ENCODE measurements at regions not wholly inside any gene's neighbourhood (a gene's known extent, or its start where the extent isn't known, plus 50 kb on each side); places are given as distances from the start of the nearest gene placed in this dataset.

DNA sequence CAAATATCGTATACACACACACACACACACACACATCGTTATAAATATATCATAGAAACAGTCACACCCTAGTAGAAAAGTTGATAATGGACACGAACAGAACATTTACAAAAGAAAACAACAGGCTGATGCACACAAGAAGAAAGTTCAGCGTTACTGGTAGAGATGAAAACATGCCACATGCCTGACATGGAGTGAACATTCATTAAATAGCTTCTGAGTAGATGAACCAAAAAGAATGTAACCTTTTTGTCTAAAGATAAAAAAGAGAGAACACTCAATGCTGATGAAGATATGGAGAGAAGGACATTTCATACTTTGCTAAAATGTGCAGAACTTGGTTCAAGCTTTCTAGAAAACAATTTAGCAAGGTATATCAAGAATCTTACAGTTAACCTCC lies 173.4 kb upstream of the KLF14 start:
- no peak overlapping the region for H3K4me3 ChIP-seq (ENCODE audit: low read depth, low read length)
- peak; percentile 69 for DNase-seq (ENCODE audit: low read depth)
- TF ChIP-seq, protein P1, sequence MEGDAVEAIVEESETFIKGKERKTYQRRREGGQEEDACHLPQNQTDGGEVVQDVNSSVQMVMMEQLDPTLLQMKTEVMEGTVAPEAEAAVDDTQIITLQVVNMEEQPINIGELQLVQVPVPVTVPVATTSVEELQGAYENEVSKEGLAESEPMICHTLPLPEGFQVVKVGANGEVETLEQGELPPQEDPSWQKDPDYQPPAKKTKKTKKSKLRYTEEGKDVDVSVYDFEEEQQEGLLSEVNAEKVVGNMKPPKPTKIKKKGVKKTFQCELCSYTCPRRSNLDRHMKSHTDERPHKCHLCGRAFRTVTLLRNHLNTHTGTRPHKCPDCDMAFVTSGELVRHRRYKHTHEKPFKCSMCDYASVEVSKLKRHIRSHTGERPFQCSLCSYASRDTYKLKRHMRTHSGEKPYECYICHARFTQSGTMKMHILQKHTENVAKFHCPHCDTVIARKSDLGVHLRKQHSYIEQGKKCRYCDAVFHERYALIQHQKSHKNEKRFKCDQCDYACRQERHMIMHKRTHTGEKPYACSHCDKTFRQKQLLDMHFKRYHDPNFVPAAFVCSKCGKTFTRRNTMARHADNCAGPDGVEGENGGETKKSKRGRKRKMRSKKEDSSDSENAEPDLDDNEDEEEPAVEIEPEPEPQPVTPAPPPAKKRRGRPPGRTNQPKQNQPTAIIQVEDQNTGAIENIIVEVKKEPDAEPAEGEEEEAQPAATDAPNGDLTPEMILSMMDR (conservative IDR thresholded peaks at IDR 0.05; ENCODE audit: low read depth, low read length) = no peak

- no peak for DNase-seq (ENCODE audit: low read depth)
- no peak overlapping the region for H3K4me3 ChIP-seq (ENCODE audit: low read depth, low read length)
- TF ChIP-seq, protein P1 (conservative IDR thresholded peaks at IDR 0.05; ENCODE audit: low read depth, low read length) = no peak
Observed at GRCh38 chr7:130908345-130909160, 174.5 kb upstream of the KLF14 start.

DNA sequence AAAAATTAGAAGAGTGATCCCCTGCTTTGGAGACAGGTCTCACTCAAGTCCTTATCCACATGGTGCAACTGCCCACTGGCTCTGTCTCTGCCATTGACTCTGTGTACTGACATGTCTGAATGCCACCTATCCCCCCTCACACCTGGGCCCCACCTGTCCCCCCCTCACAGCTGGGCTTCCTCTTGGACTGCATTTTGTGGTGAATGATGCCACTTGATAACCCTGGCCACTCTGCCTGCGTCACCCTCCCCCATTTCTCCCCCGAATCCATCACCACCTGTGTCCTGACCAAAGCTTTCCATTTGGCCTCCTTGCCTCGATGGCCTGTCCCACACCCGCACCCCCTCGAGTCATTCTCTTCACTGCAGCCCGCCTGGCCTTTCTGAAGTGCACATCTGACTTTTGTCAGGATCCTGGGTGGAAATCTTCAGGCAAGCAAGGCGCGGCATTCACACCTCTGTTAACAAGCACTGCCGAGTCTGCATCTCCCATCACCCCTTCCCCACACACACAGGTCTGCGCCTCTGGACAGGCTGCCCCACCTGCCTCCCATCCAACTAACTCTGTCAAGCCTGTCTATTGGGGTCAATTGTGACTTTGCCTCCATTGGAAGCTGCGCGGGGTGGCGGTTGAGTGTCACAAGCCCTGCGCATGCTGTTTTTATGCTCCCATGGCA lies 175.3 kb upstream of the KLF14 start:
- DNase-seq (ENCODE audit: low read depth) = no peak
- TF ChIP-seq, protein P1 (conservative IDR thresholded peaks at IDR 0.05; ENCODE audit: low read depth, low read length) = no peak
- H3K4me3 ChIP-seq (ENCODE audit: low read depth, low read length) = peak overlapping the region; percentile 71

DNA sequence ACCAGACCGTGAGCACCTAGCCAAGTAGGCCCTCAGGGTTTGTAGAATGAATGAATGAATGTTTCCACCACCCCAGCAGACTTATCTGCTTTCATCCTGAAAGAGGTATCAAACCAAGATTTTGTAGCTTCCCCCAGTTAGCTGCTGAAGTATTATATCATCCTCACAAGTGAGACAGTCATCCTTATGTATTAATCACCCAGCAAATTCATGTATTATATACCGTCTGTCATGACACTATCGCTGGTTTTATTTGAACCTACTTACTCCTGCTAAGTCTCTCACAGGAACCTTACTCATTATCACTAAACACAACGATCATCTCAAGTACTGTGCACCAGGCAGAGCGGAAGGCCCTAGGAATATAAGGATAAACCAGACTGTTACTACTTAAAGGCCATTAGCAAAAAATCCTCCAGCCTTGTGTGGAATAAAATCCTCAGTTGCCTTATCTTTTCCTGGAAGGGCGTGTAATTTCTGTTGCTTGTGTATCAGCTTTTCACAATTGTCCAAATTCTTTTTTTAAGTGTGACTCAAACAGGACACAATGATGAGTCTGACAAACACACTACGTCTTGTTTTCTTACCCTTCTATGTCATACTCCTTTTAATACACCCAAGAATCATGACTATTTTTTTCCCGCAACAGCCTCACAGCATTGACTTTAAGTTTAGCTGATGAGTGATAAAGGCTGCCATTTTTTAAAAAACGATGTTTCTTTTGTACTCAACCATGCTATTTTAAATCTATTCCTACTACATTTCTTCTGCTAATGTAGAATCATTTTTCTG lies 176.1 kb upstream of the KLF14 start:
- TF ChIP-seq, protein P1 (conservative IDR thresholded peaks at IDR 0.05; ENCODE audit: low read depth, low read length) = no peak
- no peak for DNase-seq (ENCODE audit: low read depth)
- H3K4me3 ChIP-seq (ENCODE audit: low read depth, low read length) = peak overlapping the region; percentile 71

DNA sequence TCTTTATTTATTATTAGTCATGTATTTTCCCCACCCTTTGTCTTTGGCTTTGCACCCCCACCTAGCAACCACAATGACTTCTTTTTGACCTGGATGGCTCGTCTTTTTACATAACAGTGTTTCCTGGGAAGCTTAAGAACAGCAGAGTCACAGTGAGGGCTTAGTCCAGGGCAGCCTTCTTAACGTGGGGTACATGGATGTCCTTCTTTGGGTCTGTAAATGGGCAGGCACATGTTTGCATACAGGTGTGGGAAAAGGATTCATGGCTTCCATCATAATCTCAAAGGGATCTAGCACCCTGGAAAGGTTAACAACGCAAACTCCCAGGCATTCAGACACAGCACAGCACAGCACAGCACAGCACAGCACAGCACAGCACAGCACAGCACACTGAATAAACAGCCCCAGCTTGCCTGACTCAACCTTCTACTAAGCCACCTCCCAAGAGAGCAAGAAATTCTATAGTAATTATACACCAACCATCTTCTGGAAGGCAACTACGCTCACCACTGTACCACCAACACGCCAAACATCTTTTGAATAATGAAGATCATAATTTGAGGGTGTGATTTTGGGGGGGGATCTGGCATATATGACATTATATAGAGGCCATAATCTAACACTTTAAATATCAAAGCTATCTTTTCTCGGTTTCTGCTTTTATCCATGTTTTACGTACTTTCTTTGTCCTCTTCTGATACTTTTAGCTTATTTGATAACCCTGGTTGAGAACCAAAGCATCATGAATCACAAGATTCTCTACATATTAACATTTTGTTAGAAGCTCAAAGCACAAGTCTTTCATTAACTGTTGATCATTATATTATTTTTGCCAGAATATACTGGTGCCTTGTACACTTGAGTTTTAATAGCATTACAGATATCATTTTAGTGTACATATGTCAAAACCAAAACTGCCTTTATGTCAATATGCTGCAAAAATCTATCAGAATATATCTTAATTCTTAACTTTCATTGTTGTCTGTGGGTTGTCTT lies 177.2 kb upstream of the KLF14 start:
- TF ChIP-seq, protein P1 (conservative IDR thresholded peaks at IDR 0.05; ENCODE audit: low read depth, low read length) = no peak
- peak; percentile 81 for DNase-seq (ENCODE audit: low read depth)
- peak overlapping the region; percentile 71 for H3K4me3 ChIP-seq (ENCODE audit: low read depth, low read length)
